Gastrocnemius medialis (tissue), 4 donors: ENCODE measurements at regions not wholly inside any gene's neighbourhood (a gene's known extent, or its start where the extent isn't known, plus 50 kb on each side); places are given as distances from the start of the nearest gene placed in this dataset.

Experiments used
- POLR2A ChIP-seq, 2 donors: fragments of 450-650 bp; IDR thresholded peaks; one replicate each; pipeline ENCODE4 v1.6.1; 2017; ENCODE audit warnings: antibody characterized with exemption in 2 of 2, mild to moderate bottlenecking in 2 of 2, moderate library complexity in 2 of 2
- TF ChIP-seq, protein P1 (sequence below), 5 experiments: fragments of 450-650 bp in 3 of 5; fragments of 200-600 bp in 2 of 5; sonication (generic) in 2 of 5; IDR thresholded peaks in 4 of 5; conservative IDR thresholded peaks in 1 of 5; 1 replicate in 4 of 5; 2 replicates in 1 of 5; pipeline ENCODE4 v1.5.1; 2016 to 2019; ENCODE audit warnings: antibody characterized with exemption in 5 of 5, mild to moderate bottlenecking in 3 of 5, moderate library complexity in 3 of 5

DNA sequence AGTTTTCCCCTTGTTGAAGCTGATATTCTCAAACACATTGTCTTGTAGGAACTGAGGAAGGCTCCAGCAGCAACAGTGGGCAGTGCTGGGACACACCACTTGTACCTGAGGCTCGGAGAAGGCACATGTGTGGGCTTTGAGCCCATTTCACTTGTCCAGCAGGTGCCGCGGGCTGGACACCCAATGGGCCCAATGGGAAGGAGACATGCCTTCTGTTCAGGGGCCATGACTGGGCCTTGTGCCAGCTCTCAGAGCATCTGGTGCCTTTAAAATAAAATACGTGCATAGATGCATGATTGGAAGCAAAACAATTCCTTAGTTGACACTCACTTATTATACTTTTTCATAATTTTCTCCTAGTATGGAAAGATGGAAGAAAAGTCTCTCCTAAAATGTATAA, 334.2 kb downstream of the KLF13 start:
- TF ChIP-seq, protein P1, sequence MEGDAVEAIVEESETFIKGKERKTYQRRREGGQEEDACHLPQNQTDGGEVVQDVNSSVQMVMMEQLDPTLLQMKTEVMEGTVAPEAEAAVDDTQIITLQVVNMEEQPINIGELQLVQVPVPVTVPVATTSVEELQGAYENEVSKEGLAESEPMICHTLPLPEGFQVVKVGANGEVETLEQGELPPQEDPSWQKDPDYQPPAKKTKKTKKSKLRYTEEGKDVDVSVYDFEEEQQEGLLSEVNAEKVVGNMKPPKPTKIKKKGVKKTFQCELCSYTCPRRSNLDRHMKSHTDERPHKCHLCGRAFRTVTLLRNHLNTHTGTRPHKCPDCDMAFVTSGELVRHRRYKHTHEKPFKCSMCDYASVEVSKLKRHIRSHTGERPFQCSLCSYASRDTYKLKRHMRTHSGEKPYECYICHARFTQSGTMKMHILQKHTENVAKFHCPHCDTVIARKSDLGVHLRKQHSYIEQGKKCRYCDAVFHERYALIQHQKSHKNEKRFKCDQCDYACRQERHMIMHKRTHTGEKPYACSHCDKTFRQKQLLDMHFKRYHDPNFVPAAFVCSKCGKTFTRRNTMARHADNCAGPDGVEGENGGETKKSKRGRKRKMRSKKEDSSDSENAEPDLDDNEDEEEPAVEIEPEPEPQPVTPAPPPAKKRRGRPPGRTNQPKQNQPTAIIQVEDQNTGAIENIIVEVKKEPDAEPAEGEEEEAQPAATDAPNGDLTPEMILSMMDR (IDR thresholded peaks at IDR 0.05 in 4 of 5, conservative IDR thresholded peaks at IDR 0.05 in 1 of 5), result no peak
- no peak for TF ChIP-seq POLR2A (IDR thresholded peaks at IDR 0.05)
